Suppressor macrophage (primary cell): ENCODE measurements at regions not wholly inside any gene's neighbourhood (a gene's known extent, or its start where the extent isn't known, plus 50 kb on each side); places are given as distances from the start of the nearest gene placed in this dataset.
A peak's percentile ranks its signal among the peaks of the same experiment; 100 is the strongest.
"Not testable (repeated sequence)": the region's sequence is repeated elsewhere in the genome, so short reads cannot be mapped to it uniquely, and the experiment has no call there.

Experiments
- DNase-seq, 4 experiments: peaks; one replicate each; pipeline ENCODE4 v3.0.0-alpha.2; 2020 to 2022

DNA sequence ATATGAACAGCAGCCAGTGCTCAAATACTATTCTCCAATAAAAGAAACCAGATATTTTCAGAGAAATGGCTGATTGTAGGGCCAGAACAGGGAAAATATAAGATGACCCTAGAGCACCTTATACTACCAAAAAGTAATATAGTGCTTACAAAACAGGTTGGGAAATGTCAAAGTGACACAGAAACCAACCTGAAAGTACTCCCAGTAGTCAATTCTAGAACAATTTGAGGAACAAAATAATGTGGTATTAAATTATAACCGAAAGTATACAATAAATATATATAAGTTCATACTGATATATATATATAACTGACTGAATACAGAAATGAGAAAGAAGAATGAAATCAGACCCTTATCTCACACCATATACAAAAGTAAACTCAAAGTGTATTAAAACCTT, 657.2 kb upstream of the PHF14 start:
- no peak for DNase-seq

DNA sequence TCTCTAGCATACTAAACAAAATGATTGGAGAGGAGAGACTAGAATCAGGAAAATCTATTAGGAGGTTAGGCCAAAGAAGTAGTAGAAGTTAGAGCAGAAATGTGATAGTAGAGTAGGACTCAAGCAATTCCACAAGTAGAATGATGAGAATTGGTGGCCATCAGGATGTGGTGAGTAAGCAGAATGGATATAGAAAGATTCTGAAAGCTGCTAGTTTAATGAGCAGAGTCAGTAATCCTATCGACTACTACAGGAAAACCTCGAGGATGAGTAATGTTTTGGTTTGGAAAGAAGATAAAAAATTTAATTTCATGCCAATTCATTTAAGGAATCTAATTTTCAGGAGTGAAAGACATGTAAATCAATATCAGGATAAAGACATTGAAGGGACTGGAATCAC, 648.3 kb upstream of the PHF14 start:
- DNase-seq = no peak

GRCh38 chr7:10343108-10343507, 630.6 kb upstream of the PHF14 start:
- peak in 1 of 4 experiments; percentile 2 for DNase-seq

- no peak for DNase-seq
Observed at GRCh38 chr7:10346032-10346431, 627.6 kb upstream of the PHF14 start.

- DNase-seq = no peak
Observed at GRCh38 chr7:10355816-10356215, 617.9 kb upstream of the PHF14 start.

GRCh38 chr7:10360050-10360449, 613.6 kb upstream of the PHF14 start:
- no peak for DNase-seq

DNA sequence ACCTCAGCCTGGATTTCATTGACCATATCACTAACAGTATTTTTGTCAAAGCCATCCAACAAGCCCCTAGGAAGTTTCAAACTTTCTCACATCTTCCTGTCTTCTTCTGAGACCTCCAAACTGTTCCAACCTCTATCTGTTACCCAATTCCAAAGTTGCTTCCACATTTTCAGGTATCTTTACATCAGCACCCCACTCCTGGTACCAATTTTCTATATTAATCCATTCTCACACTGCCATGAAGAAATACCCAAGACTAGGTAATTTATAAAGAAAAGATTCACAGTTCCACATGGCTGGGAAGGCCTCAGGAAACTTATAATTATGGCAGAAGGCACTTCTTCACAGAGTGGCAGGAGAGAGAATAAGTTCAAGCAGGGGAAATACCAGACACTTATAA, 571.9 kb upstream of the PHF14 start:
- DNase-seq = no peak

DNA sequence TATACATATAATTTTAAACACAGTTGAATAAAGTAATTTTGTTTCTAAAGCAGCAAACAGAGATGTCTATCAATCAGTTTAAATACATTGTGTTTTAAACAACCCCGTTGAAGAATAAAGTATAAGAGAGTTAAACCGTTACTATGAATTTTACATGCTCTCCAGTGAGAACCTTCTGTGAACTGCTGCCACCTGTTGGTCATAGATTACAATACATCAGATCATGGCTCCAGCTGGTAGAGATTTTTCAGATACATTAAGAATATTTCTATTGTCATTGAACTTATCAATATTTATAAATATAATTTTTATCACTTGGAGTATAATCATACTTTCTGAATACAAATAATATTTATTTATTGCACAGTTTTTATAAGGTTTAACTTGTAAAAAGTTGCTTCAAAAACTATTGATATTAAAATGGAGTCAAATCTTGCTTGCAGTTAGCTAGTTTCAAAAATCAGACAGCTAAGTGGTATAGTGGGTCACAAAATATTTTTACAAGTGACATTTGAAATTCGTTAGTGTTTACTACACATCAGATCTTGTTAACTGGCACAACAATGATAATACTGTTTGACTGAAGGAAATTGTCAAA, 561.2 kb upstream of the PHF14 start:
- peak; percentile 45 to 70 (median 52) for DNase-seq

GRCh38 chr7:10418985-10419384, 554.7 kb upstream of the PHF14 start:
- no peak for DNase-seq

DNA sequence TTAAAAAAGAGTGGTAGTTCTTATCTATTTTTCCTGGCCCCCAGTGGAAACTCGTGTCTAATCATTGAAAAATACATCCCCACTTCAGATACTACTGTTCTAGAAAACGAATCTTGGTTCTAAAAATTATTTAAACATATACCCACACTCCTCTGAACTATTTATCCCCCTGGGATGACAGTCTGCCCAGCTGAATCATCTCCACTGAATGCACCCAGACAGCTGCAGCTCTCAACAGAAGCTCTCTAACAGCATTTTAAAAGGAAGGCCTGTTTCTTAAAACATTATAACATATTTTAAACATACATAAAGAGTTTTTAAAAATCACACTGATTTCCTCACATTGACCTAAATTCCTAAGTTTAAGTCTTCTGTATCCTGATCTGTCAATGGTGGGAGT, 544.6 kb upstream of the PHF14 start:
- DNase-seq = no peak

DNA sequence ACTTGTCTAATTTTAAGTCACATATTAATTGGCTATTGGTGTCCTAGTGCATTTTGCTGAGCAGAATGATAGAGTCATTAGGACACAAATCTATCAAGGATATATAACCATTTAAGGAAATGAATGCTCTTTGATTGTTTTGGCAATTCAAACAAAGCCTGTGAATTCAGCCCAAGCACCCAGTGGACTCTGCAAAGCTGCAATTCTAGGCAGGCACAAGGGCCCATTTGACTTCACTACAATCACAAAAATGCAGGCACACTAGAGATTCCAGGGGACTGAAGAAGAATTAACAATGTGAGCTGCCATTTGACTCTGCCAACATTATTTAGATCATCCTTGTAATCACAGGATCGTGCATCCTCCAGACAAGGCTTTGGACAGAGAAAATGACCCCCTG, 544.2 kb upstream of the PHF14 start:
- DNase-seq = no peak

- no peak for DNase-seq
Observed at GRCh38 chr7:10436302-10436701, 537.4 kb upstream of the PHF14 start.

GRCh38 chr7:10439027-10439426, 534.6 kb upstream of the PHF14 start:
- no peak for DNase-seq

DNA sequence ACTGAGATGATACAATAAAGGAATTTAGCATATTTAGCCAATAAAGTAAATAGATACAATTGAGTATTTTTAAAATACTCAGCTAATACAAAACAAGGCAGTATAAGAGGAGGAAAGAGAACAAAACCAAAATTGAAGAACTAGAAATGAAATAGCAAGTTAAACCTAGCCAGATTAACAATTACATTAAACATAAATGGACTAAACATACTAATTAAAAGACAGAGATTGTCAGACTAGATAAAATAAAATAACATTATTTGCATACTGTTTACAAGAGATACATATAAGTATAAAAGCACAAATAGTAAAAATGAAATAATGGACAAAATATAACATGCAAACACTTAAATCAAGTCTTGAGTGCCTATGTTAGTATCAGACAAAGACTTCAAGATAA, 517.7 kb upstream of the PHF14 start:
- DNase-seq = no peak

- DNase-seq = no peak
Observed at GRCh38 chr7:10460474-10460873, 513.2 kb upstream of the PHF14 start.

DNA sequence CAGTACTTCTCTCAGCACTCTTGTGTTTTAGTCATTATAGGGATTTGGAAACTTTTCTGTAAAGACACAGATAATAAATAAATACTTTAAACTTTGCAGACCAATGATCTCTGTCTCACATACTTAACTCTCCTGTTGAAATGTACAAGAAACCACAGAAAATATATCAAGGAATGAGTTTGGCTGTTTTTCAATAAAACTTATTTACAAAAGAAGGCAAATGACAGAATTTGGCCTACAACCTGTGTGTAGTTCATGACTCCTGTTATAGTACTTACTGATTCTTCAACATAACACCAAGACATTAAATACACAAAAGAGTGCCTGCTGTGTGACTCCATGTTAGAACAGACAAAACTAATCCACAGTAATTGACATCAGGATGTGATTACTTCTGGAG, 510.0 kb upstream of the PHF14 start:
- DNase-seq = no peak

GRCh38 chr7:10465536-10465935, 508.1 kb upstream of the PHF14 start:
- not testable (repeated sequence) for DNase-seq

DNA sequence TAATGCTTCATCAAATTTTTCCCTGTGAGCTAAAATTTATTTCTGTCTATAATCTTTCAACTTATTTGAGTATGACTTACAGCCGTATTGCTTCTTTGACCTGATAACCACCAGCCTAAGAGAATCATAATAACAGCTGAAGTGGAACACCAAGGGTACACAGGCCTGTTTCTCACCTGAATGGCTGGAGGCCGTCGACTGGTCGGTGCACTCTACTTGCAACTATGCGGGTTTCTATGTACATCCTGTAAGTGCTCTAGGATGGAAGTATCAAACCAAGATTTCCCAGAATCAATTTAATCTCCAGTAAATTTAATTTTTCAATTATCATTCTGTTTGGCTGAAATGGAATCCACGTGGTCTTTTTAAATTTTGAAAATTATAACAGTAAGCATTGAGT, 504.8 kb upstream of the PHF14 start:
- no peak for DNase-seq

DNA sequence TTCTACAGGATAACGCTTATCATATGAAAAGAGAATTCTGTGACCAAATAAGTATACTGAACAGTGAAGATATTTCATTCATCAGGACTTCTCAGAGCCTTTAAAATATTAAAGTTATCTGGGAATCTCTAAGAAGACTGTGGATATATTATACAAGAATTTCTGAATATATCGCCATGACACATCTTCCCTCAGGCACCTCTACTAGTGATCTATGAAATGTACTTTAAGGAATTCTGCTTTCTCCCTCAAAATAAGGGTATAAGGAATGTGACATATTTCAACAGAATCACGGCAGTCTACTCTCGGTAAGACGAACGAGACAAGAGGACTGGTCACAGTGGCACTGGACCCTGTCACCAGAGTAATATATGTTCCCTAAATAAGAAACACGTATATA, 504.2 kb upstream of the PHF14 start:
- no peak for DNase-seq

DNA sequence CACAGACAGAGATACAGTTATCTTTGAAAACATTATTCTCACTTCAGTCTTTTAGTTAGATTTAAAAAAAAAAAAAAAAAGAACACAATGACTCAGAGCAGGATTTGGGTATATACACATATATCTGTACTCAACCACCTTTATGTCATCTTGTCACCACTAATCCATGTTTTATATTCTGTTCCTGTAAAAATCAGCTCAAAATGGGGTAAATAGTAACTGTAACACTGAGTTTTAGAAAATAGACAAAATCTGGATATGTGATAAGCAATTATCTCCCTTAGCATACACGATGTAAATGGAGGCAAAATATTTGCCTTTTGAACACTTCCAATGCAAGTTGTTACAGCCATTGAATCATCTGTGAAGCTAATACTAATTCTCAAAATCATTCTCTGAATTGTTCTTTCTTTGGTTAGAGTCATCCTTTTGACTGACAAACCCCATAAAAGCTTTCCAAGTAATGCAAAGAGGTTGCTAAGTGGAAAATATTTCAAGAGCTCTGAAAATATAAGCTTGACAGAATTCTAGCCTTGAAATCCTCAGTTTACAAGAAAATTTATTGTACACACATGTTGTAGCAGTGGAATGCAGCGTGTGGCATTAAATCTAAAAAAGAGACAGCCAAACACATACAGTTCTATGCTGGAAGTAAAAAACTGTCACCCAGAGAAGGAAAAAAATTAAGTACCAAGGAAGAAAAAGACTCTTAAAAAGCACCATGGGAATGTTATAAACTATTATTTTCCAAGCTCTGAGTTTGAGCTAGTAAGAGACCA, 502.2 kb upstream of the PHF14 start:
- DNase-seq = no peak

DNA sequence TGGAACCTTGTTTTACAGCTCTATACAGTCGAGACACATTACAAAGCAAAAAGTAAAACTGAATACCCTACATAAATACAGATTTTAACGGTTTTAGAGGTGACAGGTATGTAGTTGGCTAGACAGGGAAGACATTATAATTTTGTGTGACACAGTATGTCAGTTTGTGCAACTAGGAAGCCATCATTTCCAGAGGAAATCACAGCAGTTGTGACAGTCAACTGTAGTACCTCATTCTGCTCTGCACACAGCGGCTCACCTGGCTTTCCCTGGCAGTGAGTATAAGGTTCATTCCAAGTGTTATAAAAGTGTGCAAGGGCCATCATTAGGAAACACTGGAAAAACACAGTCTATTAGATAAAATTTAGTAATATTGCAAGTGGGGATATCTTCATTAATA, 501.6 kb upstream of the PHF14 start:
- DNase-seq = no peak

DNA sequence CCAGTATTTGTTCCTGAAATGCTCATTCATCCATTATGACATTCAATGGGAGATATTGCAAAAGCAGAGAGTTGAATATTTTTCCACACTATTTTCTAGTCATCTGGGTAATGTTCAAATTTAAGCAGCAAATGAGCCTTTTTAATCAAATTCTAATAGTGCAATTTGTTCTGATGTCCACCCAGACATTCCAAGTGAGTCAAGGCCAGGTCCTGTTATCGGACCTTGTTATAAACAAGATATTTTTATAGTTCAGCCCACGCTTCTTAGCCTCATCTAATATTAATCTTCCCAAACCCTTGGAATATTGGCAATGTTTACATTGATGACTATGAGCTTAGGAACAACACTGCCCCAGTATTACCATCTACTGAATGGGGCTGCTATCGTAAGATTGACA, 500.1 kb upstream of the PHF14 start:
- DNase-seq = no peak

DNA sequence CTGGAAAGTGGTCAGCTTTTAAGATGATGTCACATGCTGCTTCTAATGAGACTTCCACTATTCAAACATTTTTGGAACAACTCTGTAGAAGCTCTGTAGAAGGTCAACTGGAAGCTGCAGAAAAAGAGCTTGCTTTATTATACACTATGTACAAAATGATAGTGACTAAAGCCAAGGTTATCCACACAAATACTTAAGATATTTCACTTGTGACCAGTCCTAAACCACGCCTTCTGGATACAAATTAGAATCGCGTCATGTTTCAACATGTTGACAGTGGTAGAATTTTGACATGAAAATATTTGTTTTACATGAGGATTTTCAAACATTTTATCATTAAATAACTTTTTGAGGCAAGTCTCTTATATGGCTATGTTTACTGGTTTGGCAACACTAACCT, 499.6 kb upstream of the PHF14 start:
- DNase-seq = no peak

DNA sequence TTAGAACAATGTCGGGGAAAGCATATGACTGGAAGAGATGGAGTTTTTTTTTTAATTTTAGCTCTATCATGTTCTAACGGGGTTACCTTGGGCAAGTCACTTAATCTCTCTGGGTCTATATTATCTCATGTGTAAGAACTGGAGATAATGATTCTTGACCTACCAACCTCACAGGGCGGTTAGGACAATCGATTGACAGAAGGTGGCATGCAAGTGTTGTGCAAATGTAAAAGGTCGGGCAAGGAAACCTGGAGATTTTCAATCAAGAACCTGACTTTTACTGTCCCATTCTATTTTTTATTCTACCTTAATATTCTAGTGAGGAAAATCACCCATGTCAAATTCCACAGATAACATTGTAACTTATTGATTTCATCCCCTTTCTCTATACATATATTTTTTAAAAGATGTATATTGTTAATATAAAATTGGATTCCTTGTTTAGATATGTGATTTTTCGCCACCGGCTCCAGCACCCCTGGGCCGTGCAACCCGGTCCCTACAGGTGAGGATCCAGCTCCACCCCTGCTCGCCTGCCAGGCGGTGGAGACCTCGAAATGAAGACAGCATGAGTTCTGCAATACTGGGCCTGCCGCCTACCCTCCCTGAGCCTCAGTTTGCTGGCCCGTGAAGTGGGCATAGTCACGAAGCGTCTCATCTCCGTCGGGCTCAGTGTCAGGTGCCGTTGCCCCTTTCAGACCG, 497.6 kb upstream of the PHF14 start:
- DNase-seq = no peak
